Activated naive CD4-positive, alpha-beta T cell treated with anti-CD3 and anti-CD28 coated beads, Interleukin-2, amount 10 ng/mL, durations not matched to agents 7 days and 5 days (primary cell): ENCODE measurements at regions not wholly inside any gene's neighbourhood (a gene's known extent, or its start where the extent isn't known, plus 50 kb on each side); places are given as distances from the start of the nearest gene placed in this dataset.

Source experiments
- CTCF ChIA-PET: fragments of 350-600 bp; sonication (Branson Sonifier 250); formaldehyde crosslinking; loops from one replicate; lab custom pipeline; 2021; ENCODE audit warnings: antibody characterized with exemption; lab: Charles Lee
- DNase-seq: peaks from one replicate; pipeline ENCODE4 v3.0.0-alpha.2; 2020
- H3K27ac Mint-ChIP-seq: one replicate; pipeline ENCODE4 v1.8.0; 2021; ENCODE audit warnings: mild to moderate bottlenecking, moderate library complexity, mixed read lengths
- H3K27me3 Mint-ChIP-seq: one replicate; pipeline ENCODE4 v1.8.0; 2021; ENCODE audit warnings: mild to moderate bottlenecking, mixed read lengths
- H3K36me3 Mint-ChIP-seq: one replicate; pipeline ENCODE4 v1.8.0; 2021; ENCODE audit warnings: mixed read lengths
- H3K4me1 Mint-ChIP-seq: one replicate; pipeline ENCODE4 v1.8.0; 2021; ENCODE audit warnings: mixed read lengths
- H3K4me3 Mint-ChIP-seq: one replicate; pipeline ENCODE4 v1.8.0; 2021; ENCODE audit warnings: mild to moderate bottlenecking, moderate library complexity, mixed read lengths
- H3K9me3 Mint-ChIP-seq: one replicate; pipeline ENCODE4 v1.8.0; 2021; ENCODE audit warnings: mixed read lengths

DNA sequence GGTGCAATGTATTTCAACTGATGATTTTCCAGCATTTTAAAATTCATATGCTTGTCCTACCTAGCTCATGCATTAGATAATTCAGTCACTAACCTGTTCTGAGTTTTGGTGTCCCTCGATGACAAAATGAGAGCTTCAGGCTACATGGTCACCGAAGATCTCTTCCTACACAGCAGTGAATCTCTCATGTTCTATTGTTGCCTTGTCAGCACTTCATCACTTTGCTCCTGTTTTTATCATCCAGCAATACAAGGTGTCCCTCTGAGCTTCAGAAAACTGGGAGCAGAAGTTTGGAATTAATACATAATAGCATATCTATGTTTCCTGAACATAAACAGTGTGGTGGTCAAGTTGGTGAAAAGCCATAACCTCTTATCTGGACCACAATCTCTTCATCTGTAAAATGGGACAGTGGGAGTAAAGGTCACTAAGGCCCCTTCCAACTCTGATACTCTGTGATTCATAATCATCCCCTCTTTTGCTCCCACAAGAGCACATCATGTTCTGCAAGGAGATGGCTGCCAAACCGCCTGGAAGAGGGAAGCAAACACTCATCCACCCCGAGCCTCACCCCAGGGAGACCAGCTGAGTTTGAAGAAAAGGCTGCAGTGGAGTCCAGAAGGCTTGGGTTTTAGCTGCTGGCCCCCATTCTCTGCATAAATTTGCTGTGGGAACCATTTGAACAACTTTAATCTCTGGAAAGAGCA lies 137.9 kb upstream of the F3 start:
- Mint-ChIP-seq H3K27me3 (peaks cover 11% of the 10 kb centered on the region), H3K9me3 (no peaks in the 10 kb centered on the region), H3K4me3 (no peak overlapping the region), H3K27ac (no peak overlapping the region), H3K4me1 (no peaks in the 10 kb centered on the region), H3K36me3 (no peaks in the 10 kb centered on the region)
- CTCF ChIA-PET, result no interaction called here
- DNase-seq, result no peak

- CTCF ChIA-PET, result no interaction called here
- no peaks in the 10 kb centered on the region for H3K9me3 Mint-ChIP-seq
- no peak for DNase-seq
- H3K27me3 Mint-ChIP-seq, result peaks cover 9% of the 10 kb centered on the region
- H3K36me3 Mint-ChIP-seq, result no peaks in the 10 kb centered on the region
- H3K4me3 Mint-ChIP-seq, result no peak overlapping the region
- no peaks in the 10 kb centered on the region for H3K4me1 Mint-ChIP-seq
- no peak overlapping the region for H3K27ac Mint-ChIP-seq
These were observed 136.8 kb upstream of the F3 start for GRCh38 chr1:94678202-94678848.

GRCh38 chr1:94677714-94678113 lies 136.2 kb upstream of the F3 start:
- H3K27me3 Mint-ChIP-seq, result peaks cover 5% of the 10 kb centered on the region
- no peaks in the 10 kb centered on the region for H3K4me1 Mint-ChIP-seq
- no peak overlapping the region for H3K4me3 Mint-ChIP-seq
- CTCF ChIA-PET, result no interaction called here
- H3K9me3 Mint-ChIP-seq, result no peaks in the 10 kb centered on the region
- DNase-seq, result no peak
- no peaks in the 10 kb centered on the region for H3K36me3 Mint-ChIP-seq
- H3K27ac Mint-ChIP-seq, result no peak overlapping the region

- peaks cover 5% of the 10 kb centered on the region for H3K27me3 Mint-ChIP-seq
- no peak overlapping the region for H3K4me3 Mint-ChIP-seq
- CTCF ChIA-PET, result no interaction called here
- no peaks in the 10 kb centered on the region for H3K9me3 Mint-ChIP-seq
- H3K27ac Mint-ChIP-seq, result no peak overlapping the region
- DNase-seq, result no peak
- H3K4me1 Mint-ChIP-seq, result no peaks in the 10 kb centered on the region
- no peaks in the 10 kb centered on the region for H3K36me3 Mint-ChIP-seq
These were observed 135.5 kb upstream of the F3 start for GRCh38 chr1:94677087-94677486.

DNA sequence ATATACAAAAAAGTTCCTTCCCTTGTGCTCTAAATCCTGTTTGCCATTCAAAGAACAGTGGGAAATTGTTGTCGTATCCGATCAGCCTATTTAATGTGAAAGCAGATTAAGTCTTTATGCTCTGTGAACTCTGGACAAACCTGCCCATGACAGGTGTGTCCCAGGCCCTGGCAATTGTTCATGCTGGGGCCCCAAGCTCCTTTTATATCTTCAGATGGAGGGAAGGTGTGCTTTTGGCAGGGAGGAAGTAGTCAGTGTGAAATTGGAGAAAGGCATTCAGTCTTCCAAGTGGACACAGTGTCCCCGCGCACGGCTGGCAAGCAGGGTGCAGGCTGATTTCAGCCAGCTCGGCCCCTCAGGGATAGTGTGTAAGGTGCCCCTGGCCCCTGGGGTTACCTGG lies 135.1 kb upstream of the F3 start:
- peaks cover 8% of the 10 kb centered on the region for H3K27me3 Mint-ChIP-seq
- no peaks in the 10 kb centered on the region for H3K36me3 Mint-ChIP-seq
- no peak overlapping the region for H3K27ac Mint-ChIP-seq
- DNase-seq, result no peak
- CTCF ChIA-PET, result no interaction called here
- no peak overlapping the region for H3K4me3 Mint-ChIP-seq
- H3K9me3 Mint-ChIP-seq, result no peaks in the 10 kb centered on the region
- H3K4me1 Mint-ChIP-seq, result no peaks in the 10 kb centered on the region

DNA sequence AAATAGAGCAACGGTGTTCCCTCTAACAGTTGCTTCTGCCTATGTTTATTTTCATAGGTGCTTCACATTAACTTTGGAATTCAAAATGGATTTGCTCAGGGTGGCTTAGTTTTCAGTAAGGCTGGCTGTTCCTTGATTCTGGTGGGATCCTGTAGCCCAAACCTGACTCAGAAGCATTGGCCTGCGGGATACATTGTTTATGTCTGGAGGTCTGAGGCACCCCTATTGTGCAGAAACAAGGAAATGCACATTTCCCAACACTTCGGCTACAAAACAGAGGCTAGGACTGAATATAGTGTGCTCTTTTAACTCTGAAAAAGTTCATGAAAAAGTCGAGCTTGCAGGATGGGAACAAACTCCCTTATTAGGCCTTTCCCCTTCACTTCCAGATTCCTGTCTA lies 133.8 kb upstream of the F3 start:
- DNase-seq, result no peak
- Mint-ChIP-seq H3K27ac (no peak overlapping the region), H3K4me3 (no peak overlapping the region), H3K36me3 (no peaks in the 10 kb centered on the region), H3K9me3 (no peaks in the 10 kb centered on the region), H3K4me1 (no peaks in the 10 kb centered on the region), H3K27me3 (peaks cover 8% of the 10 kb centered on the region)
- CTCF ChIA-PET, result no interaction called here

- Mint-ChIP-seq H3K4me1 (no peaks in the 10 kb centered on the region), H3K4me3 (no peak overlapping the region), H3K36me3 (no peaks in the 10 kb centered on the region), H3K9me3 (no peaks in the 10 kb centered on the region), H3K27me3 (peaks cover 5% of the 10 kb centered on the region), H3K27ac (no peak overlapping the region)
- DNase-seq, result no peak
- CTCF ChIA-PET, result interaction anchor here (0.6 kb wide), 1 partner anchor 51 kb away, joined by 3 read pairs; no protein-coding TSS in a partner anchor
These were observed 133.3 kb upstream of the F3 start for GRCh38 chr1:94674876-94675275.

- no peaks in the 10 kb centered on the region for H3K4me1 Mint-ChIP-seq
- H3K27me3 Mint-ChIP-seq, result peaks cover 7% of the 10 kb centered on the region
These were observed 131.4 kb upstream of the F3 start for GRCh38 chr1:94672934-94673333.

DNA sequence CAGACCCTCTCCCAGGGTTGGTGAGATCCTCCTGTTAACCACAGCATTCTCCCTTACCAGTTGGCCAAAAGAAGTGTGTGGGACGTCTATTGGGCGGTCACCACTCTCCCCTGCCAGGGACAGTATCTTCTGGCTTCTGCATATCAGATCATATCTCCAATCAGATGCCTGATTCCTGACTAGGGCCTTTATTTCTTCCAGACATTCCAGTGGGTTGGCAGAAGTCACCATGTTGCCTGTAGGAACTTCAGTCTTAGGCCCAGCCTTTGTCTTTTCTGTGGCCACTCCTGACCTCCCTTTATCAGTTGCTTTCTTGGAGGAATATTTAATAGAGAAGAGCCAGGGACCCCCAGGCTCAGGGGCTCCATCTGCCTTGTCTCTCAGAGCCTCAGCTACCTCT lies 130.4 kb upstream of the F3 start:
- CTCF ChIA-PET, result no interaction called here
- no peak for DNase-seq
- no peak overlapping the region for H3K4me3 Mint-ChIP-seq
- H3K36me3 Mint-ChIP-seq, result no peaks in the 10 kb centered on the region
- no peak overlapping the region for H3K27ac Mint-ChIP-seq
- H3K4me1 Mint-ChIP-seq, result no peaks in the 10 kb centered on the region
- H3K27me3 Mint-ChIP-seq, result peaks cover 15% of the 10 kb centered on the region
- no peaks in the 10 kb centered on the region for H3K9me3 Mint-ChIP-seq

More at GRCh38 chr1:94672934-94673333, 131.4 kb upstream of the F3 start:
- Mint-ChIP-seq H3K4me3 (no peak overlapping the region), H3K9me3 (no peaks in the 10 kb centered on the region), H3K27ac (no peak overlapping the region), H3K36me3 (no peaks in the 10 kb centered on the region)
- CTCF ChIA-PET, result no interaction called here
- no peak for DNase-seq

DNA sequence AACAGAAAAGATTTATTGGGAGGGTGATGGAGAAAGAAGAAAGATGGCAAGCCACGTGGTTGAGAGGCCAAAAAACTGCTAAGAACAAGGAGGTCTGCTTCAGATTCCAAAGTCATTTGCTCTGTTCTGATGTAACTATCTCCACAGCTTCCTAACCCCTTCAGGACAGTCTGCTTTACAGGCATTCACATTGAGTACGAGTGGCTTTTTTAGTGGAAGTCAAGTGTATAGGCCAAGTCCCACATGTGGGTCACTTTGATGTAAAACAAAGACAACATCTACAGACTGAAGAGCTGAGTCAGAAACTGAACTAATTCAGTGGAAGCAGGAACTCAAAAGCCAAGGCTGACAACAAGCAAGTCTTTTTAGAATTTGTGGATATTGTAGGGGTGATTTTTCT lies 128.7 kb upstream of the F3 start:
- Mint-ChIP-seq H3K9me3 (no peaks in the 10 kb centered on the region), H3K36me3 (no peaks in the 10 kb centered on the region), H3K27me3 (peaks cover 18% of the 10 kb centered on the region), H3K4me3 (no peak overlapping the region), H3K4me1 (no peaks in the 10 kb centered on the region), H3K27ac (no peak overlapping the region)
- CTCF ChIA-PET, result no interaction called here
- DNase-seq, result no peak

DNA sequence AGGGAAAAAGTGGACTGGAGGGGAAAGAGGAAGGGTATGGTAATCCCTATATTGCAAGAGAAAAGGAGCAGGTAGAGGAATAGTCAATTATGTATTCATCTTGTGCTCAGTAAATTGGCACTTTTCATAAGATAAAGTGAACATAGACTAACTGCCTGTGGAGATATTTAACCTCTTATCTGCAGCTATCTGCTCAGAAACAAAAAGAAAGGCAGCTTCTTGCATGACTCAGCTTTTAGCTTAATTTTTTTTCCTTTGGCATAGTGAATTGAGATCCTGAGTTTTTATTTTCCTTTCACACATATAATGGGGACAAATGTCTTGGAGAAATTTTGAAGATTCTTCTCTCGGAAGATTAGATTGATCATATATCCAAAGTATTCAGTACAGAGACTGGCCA lies 127.6 kb upstream of the F3 start:
- no peak for DNase-seq
- CTCF ChIA-PET, result interaction anchor here (0.8 kb wide), 1 partner anchor 57 kb away, joined by 3 read pairs; no protein-coding TSS in a partner anchor
- Mint-ChIP-seq H3K9me3 (no peaks in the 10 kb centered on the region), H3K36me3 (no peaks in the 10 kb centered on the region), H3K4me1 (no peaks in the 10 kb centered on the region), H3K27ac (no peak overlapping the region), H3K27me3 (peaks cover 18% of the 10 kb centered on the region), H3K4me3 (no peak overlapping the region)

DNA sequence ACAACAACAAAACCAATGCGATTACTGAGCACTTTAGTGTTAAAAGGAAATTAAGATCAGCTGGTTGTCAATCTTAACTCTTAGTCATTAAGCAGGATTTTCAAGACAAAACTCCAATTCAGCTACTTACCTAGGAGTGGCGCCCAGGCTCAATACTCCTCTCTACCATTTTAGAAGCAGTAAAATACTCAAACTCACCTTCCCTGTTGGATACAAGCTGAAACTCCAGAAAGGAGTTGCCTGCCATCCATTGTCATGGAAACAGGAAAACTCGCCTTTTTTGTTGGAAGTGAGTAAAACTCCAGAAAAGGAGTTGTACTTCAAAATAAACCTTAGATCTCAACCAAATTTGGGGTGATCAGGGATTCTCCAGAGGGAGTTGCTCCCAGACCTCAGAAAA lies 127.0 kb upstream of the F3 start:
- H3K4me3 Mint-ChIP-seq, result no peak overlapping the region
- no peak overlapping the region for H3K27ac Mint-ChIP-seq
- H3K27me3 Mint-ChIP-seq, result peaks cover 18% of the 10 kb centered on the region
- CTCF ChIA-PET, result interaction anchor here (0.8 kb wide), 1 partner anchor 56 kb away, joined by 3 read pairs; no protein-coding TSS in a partner anchor
- no peak for DNase-seq
- H3K9me3 Mint-ChIP-seq, result no peaks in the 10 kb centered on the region
- H3K36me3 Mint-ChIP-seq, result no peaks in the 10 kb centered on the region
- H3K4me1 Mint-ChIP-seq, result no peaks in the 10 kb centered on the region

DNA sequence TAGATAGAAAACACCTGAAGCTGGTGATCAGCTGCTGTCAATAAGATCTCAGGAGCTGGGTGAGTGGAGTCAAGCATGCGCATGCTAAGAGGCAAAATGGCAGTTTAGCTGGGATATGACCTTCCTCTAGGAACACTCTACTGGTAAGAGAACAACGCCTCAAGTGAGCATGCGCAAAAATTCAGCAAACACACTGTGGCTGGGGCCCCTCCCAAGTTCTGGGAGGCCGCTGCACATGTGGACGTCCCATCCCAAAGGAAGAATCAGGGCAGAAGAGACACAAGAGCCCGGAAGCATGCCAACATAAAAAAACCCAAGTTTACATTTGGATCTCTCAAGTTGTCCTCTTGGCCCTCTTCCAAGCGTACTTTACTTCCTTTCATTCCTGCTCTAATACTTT lies 126.3 kb upstream of the F3 start:
- no peaks in the 10 kb centered on the region for H3K4me1 Mint-ChIP-seq
- DNase-seq, result no peak
- H3K36me3 Mint-ChIP-seq, result no peaks in the 10 kb centered on the region
- no peaks in the 10 kb centered on the region for H3K9me3 Mint-ChIP-seq
- H3K27me3 Mint-ChIP-seq, result peaks cover 18% of the 10 kb centered on the region
- CTCF ChIA-PET, result no interaction called here
- no peak overlapping the region for H3K4me3 Mint-ChIP-seq
- no peak overlapping the region for H3K27ac Mint-ChIP-seq

DNA sequence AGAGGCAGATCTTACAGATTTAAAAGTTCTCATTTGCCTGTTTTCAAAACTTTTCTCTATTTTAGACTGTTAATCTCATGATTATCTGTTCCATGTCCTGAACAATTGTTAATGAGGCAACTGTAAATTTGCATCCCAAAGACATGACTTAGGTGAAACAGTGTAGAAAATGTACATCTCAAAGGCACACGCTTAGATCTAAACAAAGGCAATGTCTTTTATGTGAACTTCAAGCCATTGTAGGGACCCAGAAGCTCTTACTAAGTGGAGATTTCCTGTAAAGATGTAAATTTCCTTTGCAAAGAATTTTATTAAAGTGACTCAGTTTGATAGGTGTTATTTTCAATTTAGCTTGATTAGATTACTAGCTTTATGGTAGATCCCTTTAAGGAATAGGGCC lies 125.2 kb upstream of the F3 start:
- Mint-ChIP-seq H3K27me3 (peaks cover 16% of the 10 kb centered on the region), H3K4me3 (no peak overlapping the region), H3K27ac (no peak overlapping the region), H3K4me1 (no peaks in the 10 kb centered on the region), H3K36me3 (no peaks in the 10 kb centered on the region), H3K9me3 (no peaks in the 10 kb centered on the region)
- DNase-seq, result no peak
- CTCF ChIA-PET, result no interaction called here

GRCh38 chr1:94661431-94661932 lies 119.9 kb upstream of the F3 start:
- no peak overlapping the region for H3K27ac Mint-ChIP-seq
- peaks cover 7% of the 10 kb centered on the region for H3K27me3 Mint-ChIP-seq
- no peaks in the 10 kb centered on the region for H3K36me3 Mint-ChIP-seq
- H3K4me3 Mint-ChIP-seq, result no peak overlapping the region
- DNase-seq, result no peak
- no peaks in the 10 kb centered on the region for H3K4me1 Mint-ChIP-seq
- CTCF ChIA-PET, result no interaction called here
- no peaks in the 10 kb centered on the region for H3K9me3 Mint-ChIP-seq
